ENCODE measurements at regions not wholly inside any gene's neighbourhood (a gene's known extent, or its start where the extent isn't known, plus 50 kb on each side); places are given as distances from the start of the nearest gene placed in this dataset.
"Not testable (repeated sequence)": the region's sequence is repeated elsewhere in the genome, so short reads cannot be mapped to it uniquely, and the experiment has no call there.

DNA sequence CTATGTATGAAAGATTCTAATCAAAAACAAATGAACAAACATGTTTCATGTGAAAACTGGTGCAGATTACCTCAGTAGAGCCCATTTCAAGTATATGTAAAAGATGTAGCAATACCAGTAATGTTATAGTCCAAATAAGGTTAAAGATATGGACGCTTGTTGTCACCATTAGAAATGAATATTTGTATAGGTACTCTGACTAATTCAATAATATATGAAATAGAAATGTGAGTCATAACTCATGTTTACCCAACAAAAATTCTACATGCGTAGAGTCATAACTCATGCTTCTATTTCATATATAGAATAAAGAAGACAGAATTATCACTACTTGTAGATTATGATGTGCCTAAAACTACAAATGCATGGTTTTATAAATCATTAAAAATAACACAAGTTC lies 739.1 kb upstream of the DIAPH2 start:
- H3K27me3 Mint-ChIP-seq (ENCODE audit: unreplicated experiment) = peaks cover 1% of the 10 kb centered on the region
- H3K4me3 Mint-ChIP-seq (ENCODE audit: unreplicated experiment) = no peak overlapping the region
- DNase-seq (ENCODE audit: extremely low spot score, unreplicated experiment) = no peak
- H3K9me3 Mint-ChIP-seq (ENCODE audit: unreplicated experiment) = no peaks in the 10 kb centered on the region
- TF ChIP-seq, protein P1, sequence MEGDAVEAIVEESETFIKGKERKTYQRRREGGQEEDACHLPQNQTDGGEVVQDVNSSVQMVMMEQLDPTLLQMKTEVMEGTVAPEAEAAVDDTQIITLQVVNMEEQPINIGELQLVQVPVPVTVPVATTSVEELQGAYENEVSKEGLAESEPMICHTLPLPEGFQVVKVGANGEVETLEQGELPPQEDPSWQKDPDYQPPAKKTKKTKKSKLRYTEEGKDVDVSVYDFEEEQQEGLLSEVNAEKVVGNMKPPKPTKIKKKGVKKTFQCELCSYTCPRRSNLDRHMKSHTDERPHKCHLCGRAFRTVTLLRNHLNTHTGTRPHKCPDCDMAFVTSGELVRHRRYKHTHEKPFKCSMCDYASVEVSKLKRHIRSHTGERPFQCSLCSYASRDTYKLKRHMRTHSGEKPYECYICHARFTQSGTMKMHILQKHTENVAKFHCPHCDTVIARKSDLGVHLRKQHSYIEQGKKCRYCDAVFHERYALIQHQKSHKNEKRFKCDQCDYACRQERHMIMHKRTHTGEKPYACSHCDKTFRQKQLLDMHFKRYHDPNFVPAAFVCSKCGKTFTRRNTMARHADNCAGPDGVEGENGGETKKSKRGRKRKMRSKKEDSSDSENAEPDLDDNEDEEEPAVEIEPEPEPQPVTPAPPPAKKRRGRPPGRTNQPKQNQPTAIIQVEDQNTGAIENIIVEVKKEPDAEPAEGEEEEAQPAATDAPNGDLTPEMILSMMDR (IDR thresholded peaks at IDR 0.05) = no peak
- H3K4me1 Mint-ChIP-seq (ENCODE audit: unreplicated experiment) = no peaks in the 10 kb centered on the region
- no peak overlapping the region for H3K27ac Mint-ChIP-seq (ENCODE audit: unreplicated experiment)
- H3K36me3 Mint-ChIP-seq (ENCODE audit: unreplicated experiment) = no peaks in the 10 kb centered on the region

GRCh38 chrX:95949588-95949987 lies 735.1 kb upstream of the DIAPH2 start:
- Mint-ChIP-seq H3K4me3 (ENCODE audit: unreplicated experiment) (no peak overlapping the region), H3K27ac (ENCODE audit: unreplicated experiment) (no peak overlapping the region), H3K27me3 (ENCODE audit: unreplicated experiment) (peaks cover 1% of the 10 kb centered on the region), H3K9me3 (ENCODE audit: unreplicated experiment) (no peaks in the 10 kb centered on the region), H3K4me1 (ENCODE audit: unreplicated experiment) (no peaks in the 10 kb centered on the region), H3K36me3 (ENCODE audit: unreplicated experiment) (no peaks in the 10 kb centered on the region)
- no peak for DNase-seq (ENCODE audit: extremely low spot score, unreplicated experiment)
- TF ChIP-seq, protein P1 (IDR thresholded peaks at IDR 0.05) = no peak

DNA sequence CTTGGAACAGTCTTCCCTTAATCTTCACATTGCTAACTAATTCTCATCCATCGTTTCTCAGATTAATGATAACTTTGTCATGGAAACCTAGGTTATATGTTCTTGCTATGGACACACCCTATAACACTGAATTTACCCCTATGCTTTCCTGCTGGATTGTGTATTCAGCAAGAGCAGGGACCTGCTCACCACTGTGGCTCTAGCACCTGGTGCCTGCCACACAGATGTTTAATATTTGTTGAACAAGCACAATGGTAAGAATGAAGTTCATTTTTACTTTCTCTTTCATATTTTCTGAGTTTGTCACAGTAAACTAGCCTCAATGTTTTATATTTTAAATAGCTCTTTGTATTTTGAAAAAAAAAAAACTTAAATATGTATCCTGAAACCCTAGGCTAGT lies 734.0 kb upstream of the DIAPH2 start:
- DNase-seq (ENCODE audit: extremely low spot score, unreplicated experiment) = no peak
- Mint-ChIP-seq H3K36me3 (ENCODE audit: unreplicated experiment) (no peaks in the 10 kb centered on the region), H3K27ac (ENCODE audit: unreplicated experiment) (no peak overlapping the region), H3K27me3 (ENCODE audit: unreplicated experiment) (peaks cover 1% of the 10 kb centered on the region), H3K4me3 (ENCODE audit: unreplicated experiment) (no peak overlapping the region), H3K9me3 (ENCODE audit: unreplicated experiment) (no peaks in the 10 kb centered on the region), H3K4me1 (ENCODE audit: unreplicated experiment) (no peaks in the 10 kb centered on the region)
- TF ChIP-seq, protein P1 (IDR thresholded peaks at IDR 0.05) = no peak

- no peak overlapping the region for H3K4me3 Mint-ChIP-seq (ENCODE audit: unreplicated experiment)
- H3K4me1 Mint-ChIP-seq (ENCODE audit: unreplicated experiment) = no peaks in the 10 kb centered on the region
- DNase-seq (ENCODE audit: extremely low spot score, unreplicated experiment) = no peak
- H3K9me3 Mint-ChIP-seq (ENCODE audit: unreplicated experiment) = peaks cover 2% of the 10 kb centered on the region
- TF ChIP-seq, protein P1 (IDR thresholded peaks at IDR 0.05) = no peak
- no peaks in the 10 kb centered on the region for H3K36me3 Mint-ChIP-seq (ENCODE audit: unreplicated experiment)
- peaks cover 1% of the 10 kb centered on the region for H3K27me3 Mint-ChIP-seq (ENCODE audit: unreplicated experiment)
- no peak overlapping the region for H3K27ac Mint-ChIP-seq (ENCODE audit: unreplicated experiment)
Measured at GRCh38 chrX:95953564-95953963, 731.1 kb upstream of the DIAPH2 start.

- H3K27ac Mint-ChIP-seq (ENCODE audit: unreplicated experiment) = no peak overlapping the region
- peaks cover 10% of the 10 kb centered on the region for H3K9me3 Mint-ChIP-seq (ENCODE audit: unreplicated experiment)
- TF ChIP-seq, protein P1 (IDR thresholded peaks at IDR 0.05) = no peak
- no peak overlapping the region for H3K4me3 Mint-ChIP-seq (ENCODE audit: unreplicated experiment)
- no peaks in the 10 kb centered on the region for H3K27me3 Mint-ChIP-seq (ENCODE audit: unreplicated experiment)
- H3K4me1 Mint-ChIP-seq (ENCODE audit: unreplicated experiment) = no peaks in the 10 kb centered on the region
- no peak for DNase-seq (ENCODE audit: extremely low spot score, unreplicated experiment)
- H3K36me3 Mint-ChIP-seq (ENCODE audit: unreplicated experiment) = no peaks in the 10 kb centered on the region
Measured at GRCh38 chrX:95956745-95957144, 727.9 kb upstream of the DIAPH2 start.

GRCh38 chrX:95973456-95974095 lies 711.1 kb upstream of the DIAPH2 start:
- H3K27ac Mint-ChIP-seq (ENCODE audit: unreplicated experiment); H3K36me3 Mint-ChIP-seq (ENCODE audit: unreplicated experiment); H3K4me1 Mint-ChIP-seq (ENCODE audit: unreplicated experiment); H3K4me3 Mint-ChIP-seq (ENCODE audit: unreplicated experiment); H3K27me3 Mint-ChIP-seq (ENCODE audit: unreplicated experiment); H3K9me3 Mint-ChIP-seq (ENCODE audit: unreplicated experiment); DNase-seq (ENCODE audit: extremely low spot score, unreplicated experiment): not testable (repeated sequence)
